NB4 (cell line): ENCODE measurements at regions not wholly inside any gene's neighbourhood (a gene's known extent, or its start where the extent isn't known, plus 50 kb on each side); places are given as distances from the start of the nearest gene placed in this dataset.

Experiments used
- CTCF ChIP-seq: IDR thresholded peaks from one replicate; pipeline ENCODE4 v1.5.1; 2012; ENCODE audit warnings: low read depth, low read length
- POLR2A ChIP-seq: IDR thresholded peaks from 2 replicates; pipeline ENCODE4 v1.6.1; 2011; ENCODE audit warnings: mild to moderate bottlenecking; ENCODE audit not compliant: insufficient read length; ENCODE audit errors: extremely low read depth
- TF ChIP-seq, protein P1 (sequence below): IDR thresholded peaks from 2 replicates; pipeline ENCODE4 v1.6.1; 2011; ENCODE audit warnings: low read depth, low read length

GRCh38 chr5:176712546-176713304, 65.4 kb downstream of the TSPAN17 start:
- TF ChIP-seq CTCF (no peak), POLR2A (no peak)
- TF ChIP-seq, protein P1, sequence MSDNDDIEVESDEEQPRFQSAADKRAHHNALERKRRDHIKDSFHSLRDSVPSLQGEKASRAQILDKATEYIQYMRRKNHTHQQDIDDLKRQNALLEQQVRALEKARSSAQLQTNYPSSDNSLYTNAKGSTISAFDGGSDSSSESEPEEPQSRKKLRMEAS: no peak
